COLO668 (cell line): ENCODE measurements at regions not wholly inside any gene's neighbourhood (a gene's known extent, or its start where the extent isn't known, plus 50 kb on each side); places are given as distances from the start of the nearest gene placed in this dataset.
"Not testable (repeated sequence)": the region's sequence is repeated elsewhere in the genome, so short reads cannot be mapped to it uniquely, and the experiment has no call there.

ENCODE experiments used
- DNase-seq: peaks from one replicate; lab custom pipeline; 2025; ENCODE audit not compliant: unreplicated experiment; lab: John Stamatoyannopoulos, UW

- no peak for DNase-seq
These were observed 142.8 kb downstream of the NECTIN1 start for GRCh38 chr11:119586181-119586580.

- DNase-seq = peak; percentile 47
These were observed 143.8 kb downstream of the NECTIN1 start for GRCh38 chr11:119585043-119585781.

- peak; percentile 45 for DNase-seq
These were observed 144.6 kb downstream of the NECTIN1 start for GRCh38 chr11:119584193-119585042.

GRCh38 chr11:119583585-119583984 is 145.4 kb downstream of the NECTIN1 start:
- no peak for DNase-seq

- DNase-seq = not testable (repeated sequence)
These were observed 147.6 kb downstream of the NECTIN1 start for GRCh38 chr11:119581396-119581795.

GRCh38 chr11:119580751-119581150 is 148.2 kb downstream of the NECTIN1 start:
- no peak for DNase-seq

- no peak for DNase-seq
These were observed 148.9 kb downstream of the NECTIN1 start for GRCh38 chr11:119580081-119580480.

- no peak for DNase-seq
These were observed 150.3 kb downstream of the NECTIN1 start for GRCh38 chr11:119578521-119579191.

GRCh38 chr11:119573858-119574257 is 150.9 kb upstream of the THY1 start:
- DNase-seq = no peak

GRCh38 chr11:119572481-119573424 is 149.8 kb upstream of the THY1 start:
- DNase-seq = no peak

GRCh38 chr11:119571311-119571710 is 148.3 kb upstream of the THY1 start:
- DNase-seq = no peak

- DNase-seq = peak; percentile 5
These were observed 145.0 kb upstream of the THY1 start for GRCh38 chr11:119567688-119568582.

GRCh38 chr11:119566319-119566718 is 143.3 kb upstream of the THY1 start:
- DNase-seq = no peak

- not testable (repeated sequence) for DNase-seq
These were observed 142.7 kb upstream of the THY1 start for GRCh38 chr11:119565693-119566092.

GRCh38 chr11:119560961-119561360 is 138.0 kb upstream of the THY1 start:
- DNase-seq = no peak

- DNase-seq = no peak
These were observed 137.3 kb upstream of the THY1 start for GRCh38 chr11:119560291-119560690.

GRCh38 chr11:119552106-119552485 is 129.1 kb upstream of the THY1 start:
- DNase-seq = no peak

GRCh38 chr11:119551420-119552105 is 128.6 kb upstream of the THY1 start:
- no peak for DNase-seq
